NCI-H187 treated with DMSO at 0.1 percent for 48 hours (cell line): ENCODE measurements at regions not wholly inside any gene's neighbourhood (a gene's known extent, or its start where the extent isn't known, plus 50 kb on each side); places are given as distances from the start of the nearest gene placed in this dataset.
"Not testable (repeated sequence)": the region's sequence is repeated elsewhere in the genome, so short reads cannot be mapped to it uniquely, and the experiment has no call there.

Source experiments
- DNase-seq: peaks from one replicate; lab custom pipeline; 2025; lab: John Stamatoyannopoulos, UW

- DNase-seq = no peak
These were observed 278.4 kb downstream of the NDUFA10 start for GRCh38 chr2:239746559-239747246.

GRCh38 chr2:239745386-239746227 is 279.5 kb downstream of the NDUFA10 start:
- no peak for DNase-seq

- no peak for DNase-seq
These were observed 280.3 kb downstream of the NDUFA10 start for GRCh38 chr2:239744706-239745340.

GRCh38 chr2:239743206-239743605 is 281.9 kb downstream of the NDUFA10 start:
- no peak for DNase-seq

GRCh38 chr2:239742377-239742776 is 282.8 kb downstream of the NDUFA10 start:
- DNase-seq = no peak

GRCh38 chr2:239739206-239739605 is 285.9 kb downstream of the NDUFA10 start:
- DNase-seq = no peak

- no peak for DNase-seq
These were observed 287.0 kb downstream of the NDUFA10 start for GRCh38 chr2:239738159-239738558.

- DNase-seq = no peak
These were observed 288.0 kb downstream of the NDUFA10 start for GRCh38 chr2:239737144-239737463.

- no peak for DNase-seq
These were observed 288.6 kb downstream of the NDUFA10 start for GRCh38 chr2:239736358-239737143.

- no peak for DNase-seq
These were observed 289.2 kb downstream of the NDUFA10 start for GRCh38 chr2:239735829-239736357.

- DNase-seq = no peak
These were observed 289.9 kb downstream of the NDUFA10 start for GRCh38 chr2:239735131-239735828.

- no peak for DNase-seq
These were observed 290.6 kb downstream of the NDUFA10 start for GRCh38 chr2:239734436-239735005.

- no peak for DNase-seq
These were observed 292.5 kb downstream of the NDUFA10 start for GRCh38 chr2:239732666-239733010.

- no peak for DNase-seq
These were observed 293.0 kb downstream of the NDUFA10 start for GRCh38 chr2:239731998-239732665.

GRCh38 chr2:239731422-239731821 is 293.7 kb downstream of the NDUFA10 start:
- DNase-seq = no peak

- no peak for DNase-seq
These were observed 294.2 kb downstream of the NDUFA10 start for GRCh38 chr2:239730897-239731296.

GRCh38 chr2:239730567-239730882 is 294.6 kb downstream of the NDUFA10 start:
- not testable (repeated sequence) for DNase-seq

- no peak for DNase-seq
These were observed 295.2 kb downstream of the NDUFA10 start for GRCh38 chr2:239729681-239730566.

GRCh38 chr2:239729151-239729550 is 296.0 kb downstream of the NDUFA10 start:
- DNase-seq = no peak

GRCh38 chr2:239728751-239729150 is 296.4 kb downstream of the NDUFA10 start:
- no peak for DNase-seq
